ENCODE measurements at regions not wholly inside any gene's neighbourhood (a gene's known extent, or its start where the extent isn't known, plus 50 kb on each side); places are given as distances from the start of the nearest gene placed in this dataset.

- H3K27me3 ChIP-seq (replicated peaks in 2 of 5; ENCODE audit: control insufficient read depth in 4 of 5, insufficient read depth in 5 of 5, low read length in 4 of 5) = no peaks in the 10 kb centered on the region
- H3K36me3 ChIP-seq (ENCODE audit: control insufficient read depth in 4 of 4, insufficient read depth in 4 of 4, low read length in 3 of 4) = no peaks in the 10 kb centered on the region
- WGBS (ENCODE audit: insufficient coverage) = 100% methylated on average over 4 of the region's 5 CpGs
- no peaks in the 10 kb centered on the region for H3K9me3 ChIP-seq (ENCODE audit: control extremely low read depth in 1 of 5, control insufficient read depth in 4 of 5, insufficient read depth in 2 of 5, low read depth in 1 of 5, low read length in 4 of 5)
- DNase-seq = no peak
- no peak overlapping the region for H3K27ac ChIP-seq (ENCODE audit: insufficient read depth in 1 of 2, low read depth in 1 of 2, low read length in 2 of 2, poor library complexity in 1 of 2, severe bottlenecking in 2 of 2)
- no peak overlapping the region for H3K4me3 ChIP-seq (ENCODE audit: control insufficient read depth in 1 of 7, extremely low read depth in 1 of 7, insufficient read depth in 4 of 7, low read depth in 2 of 7, low read length in 6 of 7)
- ChIA-PET POLR2A (no interaction called here), CTCF (no interaction called here)
- H3K4me1 ChIP-seq (ENCODE audit: control extremely low read depth in 1 of 4, control insufficient read depth in 4 of 4, insufficient read depth in 4 of 4, low read length in 3 of 4) = peaks cover 0 to 12% (median 7%) of the 10 kb centered on the region in 4 experiments
Observed at GRCh38 chr11:122336706-122337105, 220.7 kb upstream of the BLID start.

GRCh38 chr11:122334546-122335339 lies 218.7 kb upstream of the BLID start:
- ChIA-PET CTCF (interaction anchor here (1.4 kb wide), 1 partner anchor 16 kb away, joined by 3 read pairs; no protein-coding TSS in a partner anchor), POLR2A (no interaction called here)
- Histone ChIP-seq H3K27ac (ENCODE audit: insufficient read depth in 1 of 2, low read depth in 1 of 2, low read length in 2 of 2, poor library complexity in 1 of 2, severe bottlenecking in 2 of 2) (no peak overlapping the region), H3K9me3 (ENCODE audit: control extremely low read depth in 1 of 5, control insufficient read depth in 4 of 5, insufficient read depth in 2 of 5, low read depth in 1 of 5, low read length in 4 of 5) (no peaks in the 10 kb centered on the region), H3K4me3 (ENCODE audit: control insufficient read depth in 1 of 7, extremely low read depth in 1 of 7, insufficient read depth in 4 of 7, low read depth in 2 of 7, low read length in 6 of 7) (no peak overlapping the region), H3K4me1 (ENCODE audit: control extremely low read depth in 1 of 4, control insufficient read depth in 4 of 4, insufficient read depth in 4 of 4, low read length in 3 of 4) (peaks cover 6 to 12% (median 8%) of the 10 kb centered on the region in 4 experiments), H3K36me3 (ENCODE audit: control insufficient read depth in 4 of 4, insufficient read depth in 4 of 4, low read length in 3 of 4) (no peaks in the 10 kb centered on the region), H3K27me3 (replicated peaks in 2 of 5; ENCODE audit: control insufficient read depth in 4 of 5, insufficient read depth in 5 of 5, low read length in 4 of 5) (no peaks in the 10 kb centered on the region)
- WGBS (ENCODE audit: insufficient coverage) = 98% methylated on average over 7 of the region's 11 CpGs
- DNase-seq = no peak

GRCh38 chr11:122333467-122333866 lies 217.5 kb upstream of the BLID start:
- DNase-seq = no peak
- Histone ChIP-seq H3K4me3 (ENCODE audit: control insufficient read depth in 1 of 7, extremely low read depth in 1 of 7, insufficient read depth in 4 of 7, low read depth in 2 of 7, low read length in 6 of 7) (no peak overlapping the region), H3K27ac (ENCODE audit: insufficient read depth in 1 of 2, low read depth in 1 of 2, low read length in 2 of 2, poor library complexity in 1 of 2, severe bottlenecking in 2 of 2) (no peak overlapping the region), H3K36me3 (ENCODE audit: control insufficient read depth in 4 of 4, insufficient read depth in 4 of 4, low read length in 3 of 4) (no peaks in the 10 kb centered on the region), H3K9me3 (ENCODE audit: control extremely low read depth in 1 of 5, control insufficient read depth in 4 of 5, insufficient read depth in 2 of 5, low read depth in 1 of 5, low read length in 4 of 5) (no peaks in the 10 kb centered on the region), H3K27me3 (replicated peaks in 2 of 5; ENCODE audit: control insufficient read depth in 4 of 5, insufficient read depth in 5 of 5, low read length in 4 of 5) (no peaks in the 10 kb centered on the region), H3K4me1 (ENCODE audit: control extremely low read depth in 1 of 4, control insufficient read depth in 4 of 4, insufficient read depth in 4 of 4, low read length in 3 of 4) (peaks cover 3 to 12% (median 7%) of the 10 kb centered on the region in 4 experiments)
- CTCF ChIA-PET = no interaction called here
- WGBS (ENCODE audit: insufficient coverage) = 93% methylated on average over 3 of the region's 4 CpGs
- POLR2A ChIA-PET = no interaction called here

GRCh38 chr11:122331079-122331478 lies 215.1 kb upstream of the BLID start:
- H3K27ac ChIP-seq (ENCODE audit: insufficient read depth in 1 of 2, low read depth in 1 of 2, low read length in 2 of 2, poor library complexity in 1 of 2, severe bottlenecking in 2 of 2) = no peak overlapping the region
- no peak overlapping the region for H3K4me3 ChIP-seq (ENCODE audit: control insufficient read depth in 1 of 7, extremely low read depth in 1 of 7, insufficient read depth in 4 of 7, low read depth in 2 of 7, low read length in 6 of 7)
- no peak for DNase-seq
- CTCF ChIA-PET = no interaction called here
- H3K9me3 ChIP-seq (ENCODE audit: control extremely low read depth in 1 of 5, control insufficient read depth in 4 of 5, insufficient read depth in 2 of 5, low read depth in 1 of 5, low read length in 4 of 5) = no peaks in the 10 kb centered on the region
- H3K27me3 ChIP-seq (replicated peaks in 2 of 5; ENCODE audit: control insufficient read depth in 4 of 5, insufficient read depth in 5 of 5, low read length in 4 of 5) = no peaks in the 10 kb centered on the region
- no CpG with 5 or more reads among the region's 1 CpG for WGBS (ENCODE audit: insufficient coverage)
- no peaks in the 10 kb centered on the region for H3K36me3 ChIP-seq (ENCODE audit: control insufficient read depth in 4 of 4, insufficient read depth in 4 of 4, low read length in 3 of 4)
- peaks cover 0 to 8% (median 0%) of the 10 kb centered on the region in 4 experiments for H3K4me1 ChIP-seq (ENCODE audit: control extremely low read depth in 1 of 4, control insufficient read depth in 4 of 4, insufficient read depth in 4 of 4, low read length in 3 of 4)
- POLR2A ChIA-PET = no interaction called here

GRCh38 chr11:122330279-122330965 lies 214.4 kb upstream of the BLID start:
- no peaks in the 10 kb centered on the region for H3K9me3 ChIP-seq (ENCODE audit: control extremely low read depth in 1 of 5, control insufficient read depth in 4 of 5, insufficient read depth in 2 of 5, low read depth in 1 of 5, low read length in 4 of 5)
- no peaks in the 10 kb centered on the region for H3K27me3 ChIP-seq (replicated peaks in 2 of 5; ENCODE audit: control insufficient read depth in 4 of 5, insufficient read depth in 5 of 5, low read length in 4 of 5)
- no peaks in the 10 kb centered on the region for H3K36me3 ChIP-seq (ENCODE audit: control insufficient read depth in 4 of 4, insufficient read depth in 4 of 4, low read length in 3 of 4)
- H3K4me3 ChIP-seq (ENCODE audit: control insufficient read depth in 1 of 7, extremely low read depth in 1 of 7, insufficient read depth in 4 of 7, low read depth in 2 of 7, low read length in 6 of 7) = no peak overlapping the region
- 72% methylated on average over 5 of the region's 5 CpGs for WGBS (ENCODE audit: insufficient coverage)
- POLR2A ChIA-PET = no interaction called here
- CTCF ChIA-PET = no interaction called here
- no peak for DNase-seq
- no peak overlapping the region for H3K27ac ChIP-seq (ENCODE audit: insufficient read depth in 1 of 2, low read depth in 1 of 2, low read length in 2 of 2, poor library complexity in 1 of 2, severe bottlenecking in 2 of 2)
- peaks cover 0 to 8% (median 0%) of the 10 kb centered on the region in 4 experiments for H3K4me1 ChIP-seq (ENCODE audit: control extremely low read depth in 1 of 4, control insufficient read depth in 4 of 4, insufficient read depth in 4 of 4, low read length in 3 of 4)

- WGBS (ENCODE audit: insufficient coverage) = 67% methylated on average over 2 of the region's 2 CpGs
- POLR2A ChIA-PET = no interaction called here
- H3K27ac ChIP-seq (ENCODE audit: insufficient read depth in 1 of 2, low read depth in 1 of 2, low read length in 2 of 2, poor library complexity in 1 of 2, severe bottlenecking in 2 of 2) = no peak overlapping the region
- no peak overlapping the region for H3K4me3 ChIP-seq (ENCODE audit: control insufficient read depth in 1 of 7, extremely low read depth in 1 of 7, insufficient read depth in 4 of 7, low read depth in 2 of 7, low read length in 6 of 7)
- H3K9me3 ChIP-seq (ENCODE audit: control extremely low read depth in 1 of 5, control insufficient read depth in 4 of 5, insufficient read depth in 2 of 5, low read depth in 1 of 5, low read length in 4 of 5) = no peaks in the 10 kb centered on the region
- H3K36me3 ChIP-seq (ENCODE audit: control insufficient read depth in 4 of 4, insufficient read depth in 4 of 4, low read length in 3 of 4) = no peaks in the 10 kb centered on the region
- no peak for DNase-seq
- no peaks in the 10 kb centered on the region for H3K27me3 ChIP-seq (replicated peaks in 2 of 5; ENCODE audit: control insufficient read depth in 4 of 5, insufficient read depth in 5 of 5, low read length in 4 of 5)
- peaks cover 0 to 8% (median 0%) of the 10 kb centered on the region in 4 experiments for H3K4me1 ChIP-seq (ENCODE audit: control extremely low read depth in 1 of 4, control insufficient read depth in 4 of 4, insufficient read depth in 4 of 4, low read length in 3 of 4)
- CTCF ChIA-PET = no interaction called here
Observed at GRCh38 chr11:122327528-122327927, 211.5 kb upstream of the BLID start.

GRCh38 chr11:122323754-122324421 lies 207.9 kb upstream of the BLID start:
- POLR2A ChIA-PET = interaction anchor here (0.6 kb wide), 1 partner anchor 16 kb away, joined by 3 read pairs; no protein-coding TSS in a partner anchor
- no peaks in the 10 kb centered on the region for H3K9me3 ChIP-seq (ENCODE audit: control extremely low read depth in 1 of 5, control insufficient read depth in 4 of 5, insufficient read depth in 2 of 5, low read depth in 1 of 5, low read length in 4 of 5)
- no peak overlapping the region for H3K27ac ChIP-seq (ENCODE audit: insufficient read depth in 1 of 2, low read depth in 1 of 2, low read length in 2 of 2, poor library complexity in 1 of 2, severe bottlenecking in 2 of 2)
- H3K36me3 ChIP-seq (ENCODE audit: control insufficient read depth in 4 of 4, insufficient read depth in 4 of 4, low read length in 3 of 4) = no peaks in the 10 kb centered on the region
- CTCF ChIA-PET = no interaction called here
- WGBS (ENCODE audit: insufficient coverage) = 96% methylated on average over 3 of the region's 7 CpGs
- no peaks in the 10 kb centered on the region for H3K27me3 ChIP-seq (replicated peaks in 2 of 5; ENCODE audit: control insufficient read depth in 4 of 5, insufficient read depth in 5 of 5, low read length in 4 of 5)
- no peak for DNase-seq
- no peak overlapping the region for H3K4me3 ChIP-seq (ENCODE audit: control insufficient read depth in 1 of 7, extremely low read depth in 1 of 7, insufficient read depth in 4 of 7, low read depth in 2 of 7, low read length in 6 of 7)
- peaks cover 0 to 17% (median 7%) of the 10 kb centered on the region in 4 experiments for H3K4me1 ChIP-seq (ENCODE audit: control extremely low read depth in 1 of 4, control insufficient read depth in 4 of 4, insufficient read depth in 4 of 4, low read length in 3 of 4)

All from common myeloid progenitor, CD34-positive (primary cell).